Testis (tissue), 2 donors: ENCODE measurements at regions not wholly inside any gene's neighbourhood (a gene's known extent, or its start where the extent isn't known, plus 50 kb on each side); places are given as distances from the start of the nearest gene placed in this dataset.

Experiments
- CTCF ChIP-seq, 3 experiments: fragments of 450-650 bp in 2 of 3; fragments of 200-600 bp in 1 of 3; sonication (generic) in 1 of 3; IDR thresholded peaks; one replicate each; pipeline ENCODE4 v1.5.1; 2016 to 2019; ENCODE audit warnings: antibody characterized with exemption in 3 of 3, mild to moderate bottlenecking in 2 of 3, moderate library complexity in 1 of 3
- POLR2A ChIP-seq: fragments of 450-650 bp; IDR thresholded peaks from one replicate; pipeline ENCODE4 v1.6.1; 2017; ENCODE audit warnings: antibody characterized with exemption, mild to moderate bottlenecking, moderate library complexity

GRCh38 chr12:66028390-66028789, 102.2 kb downstream of the LLPH start:
- TF ChIP-seq CTCF (IDR thresholded peaks at IDR 0.05) (no peak), POLR2A (no peak)
